Gastrocnemius medialis (tissue), 4 donors: ENCODE measurements at regions not wholly inside any gene's neighbourhood (a gene's known extent, or its start where the extent isn't known, plus 50 kb on each side); places are given as distances from the start of the nearest gene placed in this dataset.

Experiments used
- ATAC-seq, 2 donors: fragments of 150-250 bp; one replicate each; pipeline ENCODE4 v1.9.1; 2016
- DNase-seq, 2 donors: peaks; one replicate each; pipeline ENCODE4 v3.0.0-alpha.2; 2019
- H3K27ac ChIP-seq, 4 donors: fragments of 200-600 bp; sonication (generic); 1 replicate in 1 of 4; 2 replicates in 3 of 4; pipeline ENCODE4 v1.5.1; 2016 to 2018; ENCODE audit warnings: mild to moderate bottlenecking in 2 of 4, moderate library complexity in 1 of 4
- H3K27me3 ChIP-seq, 3 donors: fragments of 200-600 bp; sonication (generic) in 2 of 3; 1 replicate in 1 of 3; 2 replicates in 2 of 3; pipeline versions ENCODE4 v1.5.1 to v1.6.0; 2016 to 2019; ENCODE audit warnings: mild to moderate bottlenecking in 1 of 3, moderate library complexity in 1 of 3
- H3K36me3 ChIP-seq, 2 donors: fragments of 200-600 bp; sonication (generic) in 1 of 2; one replicate each; pipeline ENCODE4 v1.5.1; 2017 to 2018
- H3K4me1 ChIP-seq, 2 donors: fragments of 200-600 bp; sonication (generic) in 1 of 2; one replicate each; pipeline ENCODE4 v1.5.1; 2016 to 2017; ENCODE audit warnings: mild to moderate bottlenecking in 2 of 2
- H3K4me3 ChIP-seq, 4 donors: fragments of 200-600 bp; sonication (generic) in 3 of 4; 1 replicate in 1 of 4; 2 replicates in 3 of 4; pipeline ENCODE4 v1.5.1; 2016 to 2019; ENCODE audit warnings: mild to moderate bottlenecking in 2 of 4
- H3K9me3 ChIP-seq, 3 donors: fragments of 200-600 bp; sonication (generic) in 2 of 3; 1 replicate in 1 of 3; 2 replicates in 2 of 3; pipeline ENCODE4 v1.5.1; 2016 to 2019
- POLR2A ChIP-seq, 2 donors: fragments of 450-650 bp; IDR thresholded peaks; one replicate each; pipeline ENCODE4 v1.6.1; 2017; ENCODE audit warnings: antibody characterized with exemption in 2 of 2, mild to moderate bottlenecking in 2 of 2, moderate library complexity in 2 of 2
- in situ Hi-C, 4 donors: fragments of 200-750 bp; cut with MboI; loops; one replicate each; pipeline versions ENCODE4 v1.15.0 to v1.8.0; 2017; ENCODE audit warnings: low sequenced_read_pairs in 4 of 4
- intact Hi-C: fragments of 100-400 bp; cut with DNase I; formaldehyde crosslinking; loops from one replicate; pipeline ENCODE4 v1.15.1; 2023; ENCODE audit warnings: low total_unique reads
- TF ChIP-seq, protein P1 (sequence below), 5 experiments: fragments of 450-650 bp in 3 of 5; fragments of 200-600 bp in 2 of 5; sonication (generic) in 2 of 5; IDR thresholded peaks in 4 of 5; conservative IDR thresholded peaks in 1 of 5; 1 replicate in 4 of 5; 2 replicates in 1 of 5; pipeline ENCODE4 v1.5.1; 2016 to 2019; ENCODE audit warnings: antibody characterized with exemption in 5 of 5, mild to moderate bottlenecking in 3 of 5, moderate library complexity in 3 of 5

DNA sequence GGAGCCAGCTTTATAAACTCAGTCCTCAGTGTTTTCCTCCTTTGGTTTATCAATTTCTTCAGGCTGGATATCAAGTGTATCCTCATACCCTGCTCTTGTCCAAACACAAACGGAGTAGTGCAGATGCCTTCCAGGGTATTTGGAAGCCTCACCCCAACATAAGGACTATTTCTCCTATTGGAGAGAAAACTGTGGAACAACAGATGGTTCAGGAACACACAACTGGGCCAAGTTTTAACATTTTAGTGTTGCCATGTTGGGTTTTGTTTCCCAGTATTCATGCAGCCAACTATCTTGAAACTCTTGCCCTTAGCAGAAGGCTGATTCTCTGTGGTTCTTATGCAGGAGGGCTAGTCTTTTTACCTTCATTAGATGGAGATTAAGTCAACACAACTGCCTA, 398.1 kb downstream of the GABRB3 start:
- Histone ChIP-seq H3K36me3 (no peaks in the 10 kb centered on the region), H3K27ac (no peak overlapping the region), H3K4me3 (no peak overlapping the region), H3K9me3 (no peaks in the 10 kb centered on the region), H3K27me3 (no peaks in the 10 kb centered on the region), H3K4me1 (no peaks in the 10 kb centered on the region)
- intact Hi-C loops (no loop called here), in situ Hi-C loops (no loop called here)
- DNase-seq, result no peak
- ATAC-seq, result no peak
- TF ChIP-seq, protein P1, sequence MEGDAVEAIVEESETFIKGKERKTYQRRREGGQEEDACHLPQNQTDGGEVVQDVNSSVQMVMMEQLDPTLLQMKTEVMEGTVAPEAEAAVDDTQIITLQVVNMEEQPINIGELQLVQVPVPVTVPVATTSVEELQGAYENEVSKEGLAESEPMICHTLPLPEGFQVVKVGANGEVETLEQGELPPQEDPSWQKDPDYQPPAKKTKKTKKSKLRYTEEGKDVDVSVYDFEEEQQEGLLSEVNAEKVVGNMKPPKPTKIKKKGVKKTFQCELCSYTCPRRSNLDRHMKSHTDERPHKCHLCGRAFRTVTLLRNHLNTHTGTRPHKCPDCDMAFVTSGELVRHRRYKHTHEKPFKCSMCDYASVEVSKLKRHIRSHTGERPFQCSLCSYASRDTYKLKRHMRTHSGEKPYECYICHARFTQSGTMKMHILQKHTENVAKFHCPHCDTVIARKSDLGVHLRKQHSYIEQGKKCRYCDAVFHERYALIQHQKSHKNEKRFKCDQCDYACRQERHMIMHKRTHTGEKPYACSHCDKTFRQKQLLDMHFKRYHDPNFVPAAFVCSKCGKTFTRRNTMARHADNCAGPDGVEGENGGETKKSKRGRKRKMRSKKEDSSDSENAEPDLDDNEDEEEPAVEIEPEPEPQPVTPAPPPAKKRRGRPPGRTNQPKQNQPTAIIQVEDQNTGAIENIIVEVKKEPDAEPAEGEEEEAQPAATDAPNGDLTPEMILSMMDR (IDR thresholded peaks at IDR 0.05 in 4 of 5, conservative IDR thresholded peaks at IDR 0.05 in 1 of 5), result no peak
- TF ChIP-seq POLR2A (IDR thresholded peaks at IDR 0.05), result no peak

GRCh38 chr15:26372706-26373105, 400.2 kb downstream of the GABRB3 start:
- Histone ChIP-seq H3K4me1 (no peaks in the 10 kb centered on the region), H3K27me3 (no peaks in the 10 kb centered on the region), H3K36me3 (no peaks in the 10 kb centered on the region), H3K4me3 (no peak overlapping the region), H3K9me3 (no peaks in the 10 kb centered on the region), H3K27ac (no peak overlapping the region)
- TF ChIP-seq POLR2A (IDR thresholded peaks at IDR 0.05), result no peak
- TF ChIP-seq, protein P1 (IDR thresholded peaks at IDR 0.05 in 4 of 5, conservative IDR thresholded peaks at IDR 0.05 in 1 of 5), result no peak
- ATAC-seq, result no peak
- no peak for DNase-seq
- in situ Hi-C loops (no loop called here), intact Hi-C loops (no loop called here)

DNA sequence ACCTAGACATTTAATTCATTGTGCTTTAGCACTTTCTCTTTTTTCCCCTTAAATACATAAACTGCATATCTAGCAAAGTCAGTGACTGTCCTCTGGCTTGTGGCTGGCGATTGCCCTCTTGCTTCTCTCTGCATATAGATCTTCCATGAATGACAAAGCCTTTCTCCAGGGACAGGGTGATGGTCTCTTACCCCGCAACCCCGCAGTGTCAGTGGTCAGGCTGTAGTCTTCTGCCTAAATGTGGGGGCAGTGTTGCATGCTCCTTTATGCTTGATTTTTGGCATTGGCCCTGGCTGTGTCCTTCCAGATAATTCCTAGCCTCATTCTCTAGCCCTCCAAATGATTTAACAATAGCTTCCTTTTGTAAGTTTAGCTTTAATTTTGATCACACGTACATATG, 407.8 kb downstream of the GABRB3 start:
- H3K4me3 ChIP-seq, result no peak overlapping the region
- H3K27ac ChIP-seq, result no peak overlapping the region
- H3K36me3 ChIP-seq, result no peaks in the 10 kb centered on the region
- no peaks in the 10 kb centered on the region for H3K9me3 ChIP-seq
- TF ChIP-seq POLR2A (IDR thresholded peaks at IDR 0.05), result no peak
- TF ChIP-seq, protein P1 (IDR thresholded peaks at IDR 0.05 in 4 of 5, conservative IDR thresholded peaks at IDR 0.05 in 1 of 5), result no peak
- in situ Hi-C loops, result no loop called here
- DNase-seq (no peak), ATAC-seq (no peak)
- no peaks in the 10 kb centered on the region for H3K4me1 ChIP-seq
- intact Hi-C loops, result no loop called here
- H3K27me3 ChIP-seq, result no peaks in the 10 kb centered on the region

GRCh38 chr15:26359855-26360254, 413.0 kb downstream of the GABRB3 start:
- ATAC-seq, result no peak
- no peaks in the 10 kb centered on the region for H3K27me3 ChIP-seq
- in situ Hi-C loops, result no loop called here
- TF ChIP-seq, protein P1 (IDR thresholded peaks at IDR 0.05 in 4 of 5, conservative IDR thresholded peaks at IDR 0.05 in 1 of 5), result no peak
- no peak for TF ChIP-seq POLR2A (IDR thresholded peaks at IDR 0.05)
- DNase-seq, result no peak
- intact Hi-C loops, result no loop called here
- no peaks in the 10 kb centered on the region for H3K36me3 ChIP-seq
- no peak overlapping the region for H3K27ac ChIP-seq
- no peaks in the 10 kb centered on the region for H3K4me1 ChIP-seq
- H3K9me3 ChIP-seq, result no peaks in the 10 kb centered on the region
- H3K4me3 ChIP-seq, result no peak overlapping the region

- intact Hi-C loops, result no loop called here
- Histone ChIP-seq H3K36me3 (no peaks in the 10 kb centered on the region), H3K4me3 (no peak overlapping the region), H3K27ac (no peak overlapping the region), H3K9me3 (no peaks in the 10 kb centered on the region), H3K4me1 (no peaks in the 10 kb centered on the region), H3K27me3 (no peaks in the 10 kb centered on the region)
- TF ChIP-seq, protein P1 (IDR thresholded peaks at IDR 0.05 in 4 of 5, conservative IDR thresholded peaks at IDR 0.05 in 1 of 5), result no peak
- ATAC-seq (no peak), DNase-seq (no peak)
- in situ Hi-C loops, result no loop called here
Observed at GRCh38 chr15:26358708-26359107, 414.2 kb downstream of the GABRB3 start.
